Thoracic aorta (tissue), 2 donors: ENCODE measurements at regions not wholly inside any gene's neighbourhood (a gene's known extent, or its start where the extent isn't known, plus 50 kb on each side); places are given as distances from the start of the nearest gene placed in this dataset.

Experiments used
- ATAC-seq: fragments of 150-250 bp; one replicate; pipeline ENCODE4 v1.8.0; 2017; ENCODE audit warnings: low read depth; ENCODE audit not compliant: insufficient number of reproducible peaks, low FRiP score
- DNase-seq: peaks from one replicate; pipeline ENCODE4 v3.0.0-alpha.2; 2020; ENCODE audit warnings: low spot score
- H3K27ac ChIP-seq, 2 donors: fragments of 200-600 bp; sonication (generic); 1 replicate in 1 of 2; 2 replicates in 1 of 2; pipeline ENCODE4 v1.5.1; 2016; ENCODE audit warnings: mild to moderate bottlenecking in 2 of 2, moderate library complexity in 2 of 2
- H3K27me3 ChIP-seq: fragments of 200-600 bp; sonication (generic); replicated peaks from 2 replicates; pipeline ENCODE4 v1.6.0; 2016; ENCODE audit warnings: mild to moderate bottlenecking; ENCODE audit not compliant: insufficient read depth
- H3K36me3 ChIP-seq: fragments of 200-600 bp; sonication (generic); one replicate; pipeline ENCODE4 v1.5.1; 2016
- H3K4me1 ChIP-seq, 2 donors: fragments of 200-600 bp; sonication (generic); 1 replicate in 1 of 2; 2 replicates in 1 of 2; pipeline versions ENCODE4 v1.5.1 to v1.6.0; 2016; ENCODE audit warnings: low read depth in 2 of 2, mild to moderate bottlenecking in 1 of 2; ENCODE audit not compliant: control insufficient read depth in 1 of 2
- H3K4me3 ChIP-seq: fragments of 200-600 bp; sonication (generic); 2 replicates; pipeline ENCODE4 v1.5.1; 2016; ENCODE audit warnings: mild to moderate bottlenecking
- H3K9me3 ChIP-seq: fragments of 200-600 bp; sonication (generic); 2 replicates; pipeline ENCODE4 v1.5.1; 2016
- TF ChIP-seq, protein P1 (sequence below): fragments of 200-600 bp; sonication (generic); IDR thresholded peaks from one replicate; pipeline ENCODE4 v1.5.1; 2019; ENCODE audit warnings: antibody characterized with exemption

DNA sequence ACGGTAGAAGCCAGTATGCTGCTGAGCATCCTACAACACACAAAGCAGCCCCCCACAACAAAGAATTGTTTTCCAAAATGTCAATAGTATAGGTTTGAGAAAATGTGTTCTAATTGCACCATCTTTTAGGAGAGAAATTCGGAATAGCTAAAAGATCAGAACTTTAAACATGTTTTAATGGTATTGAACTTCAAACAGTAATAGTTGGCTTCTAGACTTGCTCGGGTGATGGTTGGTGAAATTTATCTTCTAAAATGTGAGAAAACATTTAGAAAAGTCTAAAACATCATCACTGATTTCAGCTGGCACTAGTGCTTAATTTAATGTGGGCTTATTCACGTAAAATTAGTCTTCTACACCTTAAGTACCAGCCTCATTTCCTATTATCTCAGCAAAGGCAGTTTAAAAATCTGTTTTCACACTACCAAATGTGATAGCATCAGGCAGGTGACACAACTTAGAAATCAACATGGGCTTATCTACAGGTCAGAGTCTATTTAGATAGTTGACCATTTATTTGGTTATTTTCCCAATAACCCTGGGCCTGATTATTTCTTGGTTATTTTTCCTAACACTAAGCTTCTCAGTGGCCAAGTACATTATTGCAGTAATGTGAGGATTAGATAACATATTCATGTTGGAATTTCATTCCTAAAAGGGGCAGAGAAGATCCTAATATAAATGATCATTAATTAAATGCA is 399.3 kb upstream of the PKN2 start:
- H3K27ac ChIP-seq = no peak overlapping the region
- TF ChIP-seq, protein P1, sequence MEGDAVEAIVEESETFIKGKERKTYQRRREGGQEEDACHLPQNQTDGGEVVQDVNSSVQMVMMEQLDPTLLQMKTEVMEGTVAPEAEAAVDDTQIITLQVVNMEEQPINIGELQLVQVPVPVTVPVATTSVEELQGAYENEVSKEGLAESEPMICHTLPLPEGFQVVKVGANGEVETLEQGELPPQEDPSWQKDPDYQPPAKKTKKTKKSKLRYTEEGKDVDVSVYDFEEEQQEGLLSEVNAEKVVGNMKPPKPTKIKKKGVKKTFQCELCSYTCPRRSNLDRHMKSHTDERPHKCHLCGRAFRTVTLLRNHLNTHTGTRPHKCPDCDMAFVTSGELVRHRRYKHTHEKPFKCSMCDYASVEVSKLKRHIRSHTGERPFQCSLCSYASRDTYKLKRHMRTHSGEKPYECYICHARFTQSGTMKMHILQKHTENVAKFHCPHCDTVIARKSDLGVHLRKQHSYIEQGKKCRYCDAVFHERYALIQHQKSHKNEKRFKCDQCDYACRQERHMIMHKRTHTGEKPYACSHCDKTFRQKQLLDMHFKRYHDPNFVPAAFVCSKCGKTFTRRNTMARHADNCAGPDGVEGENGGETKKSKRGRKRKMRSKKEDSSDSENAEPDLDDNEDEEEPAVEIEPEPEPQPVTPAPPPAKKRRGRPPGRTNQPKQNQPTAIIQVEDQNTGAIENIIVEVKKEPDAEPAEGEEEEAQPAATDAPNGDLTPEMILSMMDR = no peak
- no peaks in the 10 kb centered on the region for H3K4me1 ChIP-seq
- H3K9me3 ChIP-seq = no peaks in the 10 kb centered on the region
- no peak overlapping the region for H3K4me3 ChIP-seq
- DNase-seq (no peak), ATAC-seq (no peak)
- H3K27me3 ChIP-seq = no peaks in the 10 kb centered on the region
- H3K36me3 ChIP-seq = no peaks in the 10 kb centered on the region

DNA sequence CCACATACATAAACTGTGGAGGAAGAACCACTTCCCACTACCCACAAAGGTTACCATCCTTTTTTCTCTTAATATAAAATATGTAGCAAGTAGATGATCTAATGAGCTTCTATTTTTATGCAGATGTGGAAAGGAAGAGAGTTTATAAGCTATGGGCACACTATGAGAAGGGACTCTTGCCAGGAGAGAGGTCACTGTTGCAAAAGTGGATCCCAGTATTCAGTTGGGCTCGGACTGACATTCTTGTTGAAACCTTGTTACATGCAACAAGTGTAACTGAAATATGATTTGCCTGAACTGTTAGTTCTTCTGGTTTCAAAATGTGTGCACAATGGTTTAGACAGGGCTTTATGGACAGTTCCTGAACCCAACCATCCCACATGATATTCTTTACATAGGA is 397.4 kb upstream of the PKN2 start:
- no peak overlapping the region for H3K4me3 ChIP-seq
- no peak for DNase-seq

GRCh38 chr1:88288571-88288970 is 395.5 kb upstream of the PKN2 start:
- TF ChIP-seq, protein P1 = no peak
- H3K9me3 ChIP-seq = no peaks in the 10 kb centered on the region

More for the DNA sequence above, 397.4 kb upstream of the PKN2 start:
- no peak overlapping the region for H3K27ac ChIP-seq
- TF ChIP-seq, protein P1 = no peak
- no peaks in the 10 kb centered on the region for H3K36me3 ChIP-seq
- ATAC-seq = no peak
- no peaks in the 10 kb centered on the region for H3K4me1 ChIP-seq
- no peaks in the 10 kb centered on the region for H3K27me3 ChIP-seq
- H3K9me3 ChIP-seq = no peaks in the 10 kb centered on the region

GRCh38 chr1:88289401-88290102 is 394.5 kb upstream of the PKN2 start:
- TF ChIP-seq, protein P1 = no peak
- Histone ChIP-seq H3K27ac (no peak overlapping the region), H3K9me3 (no peaks in the 10 kb centered on the region)

More at GRCh38 chr1:88288571-88288970, 395.5 kb upstream of the PKN2 start:
- Histone ChIP-seq H3K27ac (no peak overlapping the region), H3K36me3 (no peaks in the 10 kb centered on the region), H3K4me3 (no peak overlapping the region), H3K4me1 (no peaks in the 10 kb centered on the region), H3K27me3 (no peaks in the 10 kb centered on the region)
- ATAC-seq (no peak), DNase-seq (no peak)

GRCh38 chr1:88291611-88292354 is 392.3 kb upstream of the PKN2 start:
- Histone ChIP-seq H3K4me3 (no peak overlapping the region), H3K27ac (no peak overlapping the region), H3K36me3 (no peaks in the 10 kb centered on the region), H3K9me3 (no peaks in the 10 kb centered on the region), H3K27me3 (no peaks in the 10 kb centered on the region), H3K4me1 (no peaks in the 10 kb centered on the region)
- DNase-seq = no peak
- TF ChIP-seq, protein P1 = no peak
- ATAC-seq = no peak

More at GRCh38 chr1:88289401-88290102, 394.5 kb upstream of the PKN2 start:
- Histone ChIP-seq H3K4me3 (no peak overlapping the region), H3K4me1 (no peaks in the 10 kb centered on the region), H3K27me3 (no peaks in the 10 kb centered on the region), H3K36me3 (no peaks in the 10 kb centered on the region)
- ATAC-seq (no peak), DNase-seq (no peak)
